WTC11 (cell line): ENCODE measurements at regions not wholly inside any gene's neighbourhood (a gene's known extent, or its start where the extent isn't known, plus 50 kb on each side); places are given as distances from the start of the nearest gene placed in this dataset.

ENCODE experiments used
- SMAD4 ChIP-seq: sonication (generic); formaldehyde crosslinking; IDR thresholded peaks from 2 replicates; pipeline ENCODE4 v1.8.0; 2022; ENCODE audit warnings: mild to moderate bottlenecking, missing genetic modification reagents
- ZNF263 ChIP-seq: sonication (generic); formaldehyde crosslinking; IDR thresholded peaks from 2 replicates; pipeline ENCODE4 v1.8.1; 2022; ENCODE audit warnings: low read depth, mild to moderate bottlenecking, moderate library complexity, missing genetic modification reagents
- TF ChIP-seq, protein P1 (sequence below): fragments of 200-600 bp; IDR thresholded peaks from 2 replicates; pipeline ENCODE4 v1.8.0; 2022; ENCODE audit warnings: antibody characterized with exemption

DNA sequence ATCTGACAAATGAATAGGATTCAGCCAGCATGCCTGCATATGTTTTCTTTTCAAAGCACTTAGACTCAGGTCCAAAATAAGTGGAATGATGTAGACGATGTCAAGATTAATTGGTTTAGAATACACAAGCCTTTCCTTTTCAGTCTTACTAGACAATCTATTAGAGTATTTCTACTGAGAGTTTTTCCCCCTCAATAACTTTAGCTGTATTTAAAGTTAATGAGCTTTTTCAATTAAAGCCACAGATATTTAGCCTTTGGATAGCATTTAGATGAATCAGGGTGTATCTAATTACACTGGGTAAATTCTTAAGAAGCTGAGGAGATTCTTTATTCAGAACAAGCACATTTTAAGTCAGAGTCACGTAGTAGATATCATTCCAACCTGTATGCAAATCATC, 198.7 kb upstream of the MPDZ start:
- TF ChIP-seq, protein P1, sequence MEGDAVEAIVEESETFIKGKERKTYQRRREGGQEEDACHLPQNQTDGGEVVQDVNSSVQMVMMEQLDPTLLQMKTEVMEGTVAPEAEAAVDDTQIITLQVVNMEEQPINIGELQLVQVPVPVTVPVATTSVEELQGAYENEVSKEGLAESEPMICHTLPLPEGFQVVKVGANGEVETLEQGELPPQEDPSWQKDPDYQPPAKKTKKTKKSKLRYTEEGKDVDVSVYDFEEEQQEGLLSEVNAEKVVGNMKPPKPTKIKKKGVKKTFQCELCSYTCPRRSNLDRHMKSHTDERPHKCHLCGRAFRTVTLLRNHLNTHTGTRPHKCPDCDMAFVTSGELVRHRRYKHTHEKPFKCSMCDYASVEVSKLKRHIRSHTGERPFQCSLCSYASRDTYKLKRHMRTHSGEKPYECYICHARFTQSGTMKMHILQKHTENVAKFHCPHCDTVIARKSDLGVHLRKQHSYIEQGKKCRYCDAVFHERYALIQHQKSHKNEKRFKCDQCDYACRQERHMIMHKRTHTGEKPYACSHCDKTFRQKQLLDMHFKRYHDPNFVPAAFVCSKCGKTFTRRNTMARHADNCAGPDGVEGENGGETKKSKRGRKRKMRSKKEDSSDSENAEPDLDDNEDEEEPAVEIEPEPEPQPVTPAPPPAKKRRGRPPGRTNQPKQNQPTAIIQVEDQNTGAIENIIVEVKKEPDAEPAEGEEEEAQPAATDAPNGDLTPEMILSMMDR, result no peak
- no peak for TF ChIP-seq ZNF263 (CRISPR knock-in tag)
- no peak for TF ChIP-seq SMAD4 (CRISPR knock-in tag)
